Calu3 (cell line): ENCODE measurements at regions not wholly inside any gene's neighbourhood (a gene's known extent, or its start where the extent isn't known, plus 50 kb on each side); places are given as distances from the start of the nearest gene placed in this dataset.

Experiments
- BruUV-seq: library from RNA; stranded (reverse); fragments of 400-500 nt; replicated peaks from 2 replicates; lab custom pipeline; 2021; lab: Mats Ljungman, UMichigan
- CTCF ChIA-PET: fragments of 300-600 bp; sonication (Branson Sonifier 250); formaldehyde crosslinking; loops from one replicate; lab custom pipeline; 2022; ENCODE audit warnings: antibody characterized with exemption; lab: Charles Lee
- DNase-seq: peaks from one replicate; pipeline ENCODE4 v3.0.0; 2022
- H3K27ac Mint-ChIP-seq: one replicate; pipeline ENCODE4 v1.8.0; 2022; ENCODE audit warnings: mixed read lengths; ENCODE audit not compliant: unreplicated experiment
- H3K27me3 Mint-ChIP-seq: one replicate; pipeline ENCODE4 v1.8.0; 2022; ENCODE audit warnings: mixed read lengths; ENCODE audit not compliant: unreplicated experiment
- H3K36me3 Mint-ChIP-seq: one replicate; pipeline ENCODE4 v1.8.0; 2022; ENCODE audit warnings: mild to moderate bottlenecking, moderate library complexity, mixed read lengths; ENCODE audit not compliant: insufficient read depth, unreplicated experiment
- H3K4me1 Mint-ChIP-seq: one replicate; pipeline ENCODE4 v1.8.0; 2022; ENCODE audit warnings: mild to moderate bottlenecking, low read depth, mixed read lengths; ENCODE audit not compliant: unreplicated experiment
- H3K4me3 Mint-ChIP-seq: one replicate; pipeline ENCODE4 v1.8.0; 2022; ENCODE audit warnings: mild to moderate bottlenecking, low read depth, moderate library complexity, mixed read lengths; ENCODE audit not compliant: unreplicated experiment
- H3K9me3 Mint-ChIP-seq: one replicate; pipeline ENCODE4 v1.8.0; 2022; ENCODE audit warnings: low read depth, mixed read lengths; ENCODE audit not compliant: unreplicated experiment
- CTCF ChIP-seq: fragments of 200-600 bp; IDR thresholded peaks from one replicate; pipeline ENCODE4 v1.8.0; 2022; ENCODE audit warnings: antibody characterized with exemption; ENCODE audit not compliant: unreplicated experiment
- intact Hi-C: fragments of 100-400 bp; cut with micrococcal nuclease; formaldehyde crosslinking; loops from one replicate; pipeline ENCODE4 v1.10.0; 2022; ENCODE audit not compliant: unreplicated experiment

GRCh38 chr2:65636024-65636423 is 203.6 kb upstream of the SPRED2 start:
- peaks cover 7% of the 10 kb centered on the region for H3K36me3 Mint-ChIP-seq
- intact Hi-C loops, result no loop called here
- H3K27ac Mint-ChIP-seq, result no peak overlapping the region
- CTCF ChIA-PET, result no interaction called here
- no peak overlapping the region for H3K4me3 Mint-ChIP-seq
- DNase-seq, result no peak
- no TSS peak for BruUV-seq
- peaks cover 12% of the 10 kb centered on the region for H3K27me3 Mint-ChIP-seq
- H3K9me3 Mint-ChIP-seq, result peaks cover 3% of the 10 kb centered on the region
- no peaks in the 10 kb centered on the region for H3K4me1 Mint-ChIP-seq
- no peak for TF ChIP-seq CTCF

GRCh38 chr2:65634304-65634703 is 201.9 kb upstream of the SPRED2 start:
- Mint-ChIP-seq H3K27me3 (peaks cover 26% of the 10 kb centered on the region), H3K9me3 (peaks cover 3% of the 10 kb centered on the region), H3K27ac (no peak overlapping the region), H3K36me3 (no peaks in the 10 kb centered on the region), H3K4me3 (no peak overlapping the region), H3K4me1 (no peaks in the 10 kb centered on the region)
- no TSS peak for BruUV-seq
- DNase-seq, result no peak
- CTCF ChIA-PET, result no interaction called here
- intact Hi-C loops, result no loop called here
- no peak for TF ChIP-seq CTCF

GRCh38 chr2:65630643-65631042 is 198.2 kb upstream of the SPRED2 start:
- no peaks in the 10 kb centered on the region for H3K4me1 Mint-ChIP-seq
- TF ChIP-seq CTCF, result no peak
- peaks cover 22% of the 10 kb centered on the region for H3K27me3 Mint-ChIP-seq
- H3K36me3 Mint-ChIP-seq, result no peaks in the 10 kb centered on the region
- CTCF ChIA-PET, result no interaction called here
- no peak overlapping the region for H3K27ac Mint-ChIP-seq
- intact Hi-C loops, result no loop called here
- no peak for DNase-seq
- no peak overlapping the region for H3K4me3 Mint-ChIP-seq
- BruUV-seq, result no TSS peak
- H3K9me3 Mint-ChIP-seq, result peaks cover 3% of the 10 kb centered on the region

GRCh38 chr2:65628156-65628555 is 195.8 kb upstream of the SPRED2 start:
- no peak for TF ChIP-seq CTCF
- Mint-ChIP-seq H3K4me1 (no peaks in the 10 kb centered on the region), H3K27ac (no peak overlapping the region), H3K4me3 (no peak overlapping the region), H3K9me3 (peaks cover under 1% of the 10 kb centered on the region), H3K27me3 (peaks cover 28% of the 10 kb centered on the region), H3K36me3 (no peaks in the 10 kb centered on the region)
- CTCF ChIA-PET, result no interaction called here
- no peak for DNase-seq
- intact Hi-C loops, result no loop called here
- no TSS peak for BruUV-seq
